Dermis blood vessel endothelial cell (primary cell): ENCODE measurements at regions not wholly inside any gene's neighbourhood (a gene's known extent, or its start where the extent isn't known, plus 50 kb on each side); places are given as distances from the start of the nearest gene placed in this dataset.

Experiments used
- DNase-seq: peaks from one replicate; pipeline ENCODE4 v3.0.0; 2010

DNA sequence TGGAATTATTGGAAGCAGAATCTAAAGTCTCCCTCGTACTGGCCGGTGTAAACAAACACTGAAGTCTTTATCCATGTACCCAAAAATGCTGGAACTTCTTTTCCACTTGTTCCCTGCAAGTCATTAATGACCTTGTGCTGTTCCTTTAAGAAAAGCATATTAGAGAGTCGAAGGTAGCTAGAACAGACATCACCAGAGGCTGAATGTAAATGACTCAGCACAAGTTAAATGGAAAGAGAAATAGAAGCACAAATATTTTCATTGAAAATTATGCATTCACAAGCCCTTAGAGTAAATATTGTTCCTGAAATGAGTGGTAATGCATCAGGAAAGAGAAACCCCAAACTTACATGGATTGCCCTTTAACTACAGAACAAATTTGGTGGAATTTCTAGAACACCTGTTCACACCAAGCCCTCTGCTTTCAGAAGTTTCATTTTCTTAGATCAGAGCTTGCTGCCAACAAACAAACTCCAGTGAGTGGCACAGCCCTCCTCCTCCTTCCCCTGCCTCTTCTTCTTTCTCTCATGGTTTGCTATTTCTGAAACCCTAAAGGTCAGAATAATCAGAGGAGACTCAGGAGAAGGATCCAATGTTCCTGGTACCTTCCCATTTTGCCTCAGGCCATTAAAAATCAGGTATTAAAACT lies 264.3 kb downstream of the TXNL1 start:
- DNase-seq = no peak

DNA sequence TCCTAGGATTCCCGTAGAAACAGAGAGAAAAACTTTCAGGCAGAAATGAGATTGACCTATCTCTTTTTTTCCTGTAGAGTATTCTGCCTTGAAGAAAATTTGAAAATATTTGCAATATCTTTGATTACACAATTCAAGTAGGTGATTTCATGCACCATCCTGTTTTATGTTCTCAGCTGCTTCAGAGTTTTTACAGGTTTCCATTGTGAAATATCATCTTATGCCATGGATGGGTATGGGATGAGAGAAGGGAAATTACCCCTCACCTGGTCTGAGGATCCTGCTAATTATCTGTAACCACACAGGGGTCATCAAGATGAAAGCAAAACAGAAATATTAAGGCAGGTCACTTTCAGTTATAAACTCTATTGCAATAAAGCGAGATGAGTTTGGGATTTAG lies 264.8 kb downstream of the TXNL1 start:
- no peak for DNase-seq

DNA sequence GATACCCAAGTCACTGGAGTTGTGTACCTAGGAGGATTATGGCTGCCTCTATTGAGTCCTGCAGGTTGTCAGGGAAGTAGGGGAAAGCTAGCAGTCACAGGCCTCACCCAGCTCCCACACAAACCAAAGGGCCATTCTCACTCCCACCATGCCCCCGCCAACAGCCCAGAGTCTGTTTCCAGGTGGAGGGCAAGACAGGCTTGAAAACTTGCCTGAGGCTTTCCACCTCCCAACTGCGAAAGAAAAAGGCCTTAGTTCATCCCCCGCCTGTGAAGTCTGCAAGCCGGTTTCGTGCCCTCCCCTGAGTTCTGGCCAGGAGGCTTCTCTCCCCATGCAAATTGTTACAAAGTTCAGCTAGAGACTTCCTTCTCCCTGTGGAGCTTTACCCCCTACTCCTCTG lies 270.3 kb downstream of the TXNL1 start:
- DNase-seq = no peak

DNA sequence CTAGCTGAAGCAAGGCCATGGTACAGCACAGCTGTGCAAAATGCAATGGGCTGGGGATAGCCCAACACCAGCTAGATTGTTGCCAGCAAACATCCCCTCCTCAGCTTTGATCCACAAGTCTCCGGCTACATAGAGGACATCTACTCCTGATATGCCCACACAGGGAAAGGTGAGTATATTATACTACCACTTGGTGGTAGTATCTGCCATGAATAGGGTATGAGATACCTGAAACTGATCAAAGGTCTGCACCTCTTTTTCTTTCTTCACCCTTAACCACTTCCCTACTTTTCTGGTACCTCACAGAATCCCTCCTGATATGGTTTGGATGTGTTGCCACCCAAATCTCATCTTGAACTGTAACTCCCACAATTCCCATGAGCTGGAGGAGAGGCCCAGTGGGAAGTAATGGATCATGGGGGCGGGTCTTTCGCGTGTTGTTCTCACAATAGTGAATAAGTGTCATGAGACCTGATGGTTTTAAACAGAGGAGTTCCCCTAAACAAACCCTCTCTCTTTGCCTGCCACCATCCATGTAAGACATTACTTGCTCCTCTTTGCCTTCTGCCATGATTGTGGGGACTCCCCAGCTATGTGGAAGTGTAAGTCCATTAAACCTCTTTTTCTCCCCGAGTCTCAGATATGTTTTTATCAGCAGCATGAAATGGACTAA lies 279.6 kb downstream of the TXNL1 start:
- peak; percentile 5 for DNase-seq

DNA sequence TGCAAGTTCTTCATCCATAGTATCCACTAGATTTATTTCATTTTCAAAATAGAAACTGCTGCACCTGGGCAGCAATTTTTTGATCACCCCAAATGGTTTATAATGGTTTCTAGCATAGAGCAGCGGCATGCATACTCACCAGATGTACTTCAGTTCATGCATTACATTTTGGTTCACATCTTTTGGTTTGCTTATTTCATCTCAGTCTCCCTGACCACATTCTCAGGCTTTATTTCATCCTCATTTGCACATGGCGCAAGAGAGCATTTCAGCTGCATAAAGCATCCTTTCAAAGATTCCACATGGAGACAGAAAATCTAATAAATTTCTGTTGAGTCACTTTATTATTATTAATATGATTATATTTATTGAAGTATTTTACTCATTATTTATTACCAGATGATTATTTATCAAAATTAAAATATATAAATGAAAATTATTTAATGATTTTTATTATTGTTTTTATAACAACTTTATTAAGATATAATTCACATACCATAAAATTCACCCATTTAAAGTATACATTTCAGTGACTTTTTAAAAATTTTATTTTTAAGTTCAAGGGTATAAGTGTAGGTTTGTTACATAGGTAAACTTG lies 284.6 kb downstream of the TXNL1 start:
- no peak for DNase-seq

DNA sequence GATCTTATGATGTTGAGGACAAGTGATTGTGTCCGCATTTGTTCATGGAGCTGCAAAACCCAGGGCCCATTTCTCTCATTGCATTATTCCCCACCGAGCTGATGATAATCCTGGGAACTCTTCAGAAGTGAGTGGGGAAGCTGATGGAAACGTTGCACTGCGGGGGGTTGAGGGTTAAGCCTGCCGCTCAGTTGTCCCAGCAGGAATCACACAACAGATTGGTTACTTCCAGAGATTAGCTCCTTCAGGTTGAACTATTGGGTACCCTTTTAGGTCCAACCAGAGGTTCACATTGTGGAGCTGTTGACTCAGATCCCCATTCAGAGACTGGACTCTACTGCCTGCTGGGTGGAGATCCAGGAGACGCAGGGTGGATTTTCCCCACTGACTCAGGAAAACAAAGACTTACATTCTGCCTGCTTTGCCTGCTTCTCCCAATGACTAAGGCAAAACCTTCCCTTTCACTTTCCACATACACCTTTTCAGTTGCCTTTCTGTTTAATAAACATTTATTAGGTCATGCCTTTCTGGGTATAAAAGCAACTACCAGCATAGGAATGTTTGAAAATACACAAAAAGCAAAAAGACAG lies 286.4 kb downstream of the TXNL1 start:
- no peak for DNase-seq

DNA sequence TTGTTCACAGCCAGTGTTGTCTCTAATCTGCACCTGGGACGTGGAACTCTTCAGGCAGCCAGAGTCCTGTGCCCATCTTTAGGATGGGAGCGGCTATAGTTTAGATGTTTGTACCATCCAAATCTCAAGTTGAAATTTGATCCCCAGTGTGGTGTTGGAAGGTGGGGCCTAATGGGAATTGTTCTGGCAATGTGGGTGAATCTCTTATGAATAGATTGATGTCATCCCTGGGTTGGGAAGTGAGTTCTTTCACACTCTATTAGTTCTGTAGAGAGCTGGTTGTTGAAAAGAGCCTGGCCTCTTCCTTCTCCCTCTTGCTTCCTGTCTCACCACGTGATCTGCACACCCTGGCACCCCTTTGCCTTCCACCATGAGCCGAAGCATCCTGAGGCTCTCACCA lies 300.9 kb downstream of the TXNL1 start:
- DNase-seq = no peak

DNA sequence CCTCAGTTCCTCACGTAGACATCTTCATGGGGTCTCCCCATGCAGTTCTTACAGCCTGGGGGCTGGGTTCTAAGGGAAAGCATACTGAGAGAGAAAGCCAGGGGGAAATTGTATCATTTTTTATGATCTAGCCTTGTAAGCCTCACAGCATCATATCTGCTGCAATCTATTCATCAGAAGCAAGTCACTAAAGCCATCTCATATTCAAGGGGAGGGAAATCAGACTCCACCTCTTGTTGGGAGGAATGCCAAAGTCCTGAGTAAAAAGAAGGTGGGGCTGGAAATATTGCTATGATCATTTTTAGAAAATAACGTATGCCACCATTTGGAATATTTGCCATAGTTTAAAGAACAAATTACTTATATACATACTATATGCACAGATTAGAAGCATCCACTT lies 304.6 kb downstream of the TXNL1 start:
- no peak for DNase-seq

DNA sequence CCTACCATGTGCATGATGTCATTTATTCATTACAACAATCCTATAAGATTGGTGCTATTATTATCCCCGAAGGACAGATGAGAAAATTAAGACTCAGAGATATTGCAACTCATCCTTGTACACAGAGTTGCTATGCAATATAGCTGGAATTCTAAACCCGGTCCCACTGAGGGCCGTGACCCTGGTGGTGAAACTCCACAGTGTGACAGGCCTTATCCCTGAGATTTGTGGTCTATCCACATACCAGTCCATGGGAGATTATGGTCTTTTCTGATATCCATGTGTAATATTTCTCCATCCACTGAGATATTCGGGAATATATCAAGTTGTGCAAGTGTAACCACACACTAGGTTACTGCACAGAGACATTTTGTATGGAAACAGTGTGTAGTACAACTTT lies 305.2 kb downstream of the TXNL1 start:
- DNase-seq = no peak

DNA sequence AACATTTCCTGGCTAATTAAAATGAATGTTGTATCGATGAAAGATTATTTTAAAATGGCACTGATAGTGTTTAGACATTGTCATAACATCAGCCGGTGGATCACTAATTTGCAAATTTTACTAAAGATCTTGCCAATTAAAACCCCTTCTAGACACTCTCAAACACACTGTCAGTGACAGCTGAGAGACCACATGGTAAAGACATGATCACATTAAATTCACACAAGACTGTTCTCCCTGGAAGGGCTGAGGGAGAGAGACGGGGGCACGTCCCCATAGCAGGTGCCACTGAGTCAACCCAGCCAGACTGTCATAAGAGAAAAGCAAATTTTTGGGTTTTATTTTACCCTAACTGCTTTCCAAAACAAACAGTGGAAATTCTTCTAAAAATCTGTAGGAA lies 306.0 kb downstream of the TXNL1 start:
- DNase-seq = no peak

DNA sequence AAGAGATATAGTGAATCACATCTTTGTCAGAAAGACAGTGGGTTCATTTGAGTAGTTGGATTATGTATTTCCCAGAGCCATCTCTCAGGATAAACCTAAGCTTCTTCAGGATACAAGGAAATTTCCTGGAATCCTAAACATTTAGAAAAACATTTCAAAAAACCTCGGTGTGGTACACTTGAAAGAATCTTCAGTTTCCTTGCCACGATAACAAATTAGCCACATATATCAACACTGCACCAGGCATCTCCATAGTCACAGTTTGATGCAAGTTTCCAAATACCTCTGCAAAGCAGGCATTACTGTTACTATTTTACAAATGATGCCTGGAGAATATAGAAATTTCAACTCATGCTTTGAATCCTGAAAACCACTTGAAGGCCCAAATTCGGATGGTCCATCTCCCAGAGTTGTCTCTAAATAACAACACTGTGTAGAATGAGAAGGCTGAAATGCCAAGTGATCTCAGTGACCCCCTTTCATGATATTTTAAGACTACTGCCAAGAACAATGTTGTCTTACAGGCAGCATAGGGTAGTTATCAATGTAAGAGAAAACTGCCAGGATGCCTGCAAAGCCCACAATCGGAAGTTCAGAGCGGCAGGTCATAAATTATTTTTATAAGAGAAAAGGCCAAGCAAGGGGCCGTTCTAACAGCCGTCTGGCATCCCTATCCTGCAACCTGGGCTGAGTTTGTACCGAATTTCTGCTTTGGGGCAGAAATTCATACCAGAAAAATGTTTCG lies 307.9 kb downstream of the TXNL1 start:
- peak; percentile 69 for DNase-seq

DNA sequence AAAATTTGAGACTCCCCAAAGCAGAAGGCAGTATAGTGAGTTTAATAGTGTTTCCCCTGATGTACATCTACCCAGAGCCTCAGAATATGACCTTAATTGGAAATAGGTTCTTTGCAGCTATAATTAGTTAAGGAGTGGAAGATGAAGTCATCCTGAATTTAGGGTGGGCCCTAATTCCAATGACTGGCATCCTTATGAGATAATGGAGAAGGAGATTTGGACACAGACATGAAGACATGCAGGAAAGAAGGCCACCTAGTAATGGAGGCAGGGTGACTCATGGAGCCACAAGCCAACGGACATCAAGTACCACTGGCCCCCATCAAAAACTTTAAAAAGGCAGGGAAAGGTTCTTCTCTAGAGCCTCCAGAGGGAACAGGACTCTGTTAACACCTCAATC lies 308.9 kb downstream of the TXNL1 start:
- no peak for DNase-seq

DNA sequence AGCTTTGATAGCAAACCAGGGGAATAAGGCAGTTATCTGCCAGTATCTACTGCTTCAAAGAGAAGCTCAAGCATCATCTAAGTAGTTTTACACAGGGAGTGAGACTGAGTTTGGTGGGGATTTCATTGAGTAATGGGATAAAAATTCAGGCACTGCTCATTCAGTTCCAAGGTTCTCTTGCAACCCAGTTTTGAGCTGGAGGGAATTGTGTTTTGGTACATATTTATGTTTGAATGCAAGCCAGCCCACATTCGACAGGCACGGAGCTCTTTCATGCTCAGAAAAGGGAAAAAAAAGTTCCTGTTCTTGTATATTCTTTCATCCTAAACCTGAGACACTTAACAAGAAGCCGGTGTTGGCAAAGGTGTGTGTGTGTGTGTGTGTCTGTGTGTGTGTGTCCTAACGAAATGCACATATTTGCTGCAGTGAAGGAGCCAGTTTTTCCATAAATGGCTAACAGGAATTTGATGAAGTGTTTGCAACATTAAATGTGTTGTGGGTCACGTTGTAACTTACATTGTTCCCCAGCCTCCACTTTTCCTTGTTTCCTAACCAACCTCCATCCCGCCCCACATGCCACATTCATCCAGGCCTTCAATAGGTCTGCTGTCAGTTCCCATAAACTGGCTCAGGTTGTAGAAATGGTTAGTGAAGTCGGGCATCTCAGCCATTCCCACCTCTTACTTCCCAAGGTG lies 311.1 kb downstream of the TXNL1 start:
- DNase-seq = no peak

DNA sequence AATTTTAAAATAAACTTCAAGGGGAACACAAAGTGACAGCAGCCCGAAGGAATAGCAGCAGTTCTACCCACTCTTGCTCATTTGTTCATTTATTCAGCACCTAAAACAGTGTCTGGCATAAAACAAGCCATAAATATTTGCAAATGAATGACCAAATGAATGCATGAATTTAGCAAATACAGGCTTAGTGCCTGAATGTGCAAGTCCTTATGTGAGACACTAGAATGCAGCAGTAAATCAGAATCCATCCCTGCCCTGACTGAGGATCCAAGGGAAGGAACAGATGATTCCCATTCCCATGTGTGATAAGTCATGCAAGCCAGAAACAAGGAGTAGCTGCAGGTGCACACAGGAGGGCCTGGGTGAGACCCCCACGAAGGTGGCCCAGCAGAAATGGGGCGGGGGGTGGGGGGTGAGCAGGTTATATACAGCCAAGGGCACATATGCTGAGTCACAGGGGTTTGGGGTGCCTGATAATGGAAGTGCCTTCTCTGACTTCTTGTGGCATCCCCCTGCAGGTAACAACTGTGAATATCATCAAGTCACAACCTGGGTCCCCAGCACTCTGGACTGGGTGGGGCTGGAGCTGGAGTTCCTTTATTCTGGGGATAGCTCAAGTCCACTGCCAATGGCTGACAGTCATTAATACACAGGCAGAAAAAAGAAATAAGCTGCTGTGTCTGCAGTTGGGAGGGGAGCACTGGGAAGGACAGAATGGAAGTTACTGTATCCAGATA lies 311.9 kb downstream of the TXNL1 start:
- DNase-seq = no peak

DNA sequence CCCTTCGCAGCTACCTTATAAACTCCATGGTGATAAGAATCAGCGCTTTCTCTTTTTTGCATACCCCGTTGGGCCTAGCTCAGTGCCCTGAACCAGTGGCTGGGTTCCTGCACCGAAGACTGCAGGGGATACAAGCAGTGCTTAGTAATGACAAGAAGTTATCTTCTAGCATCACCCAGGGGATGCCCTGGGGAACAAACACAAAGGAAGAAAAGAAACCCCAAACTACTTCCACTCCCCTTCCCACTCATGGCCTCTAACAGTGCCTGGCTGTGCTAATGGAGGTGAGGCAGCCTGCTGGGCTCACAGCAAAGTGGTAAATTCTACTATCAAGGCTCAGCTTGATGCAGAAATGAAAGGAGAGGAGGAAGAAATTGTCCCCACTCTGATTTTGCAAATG lies 314.7 kb downstream of the TXNL1 start:
- DNase-seq = no peak

DNA sequence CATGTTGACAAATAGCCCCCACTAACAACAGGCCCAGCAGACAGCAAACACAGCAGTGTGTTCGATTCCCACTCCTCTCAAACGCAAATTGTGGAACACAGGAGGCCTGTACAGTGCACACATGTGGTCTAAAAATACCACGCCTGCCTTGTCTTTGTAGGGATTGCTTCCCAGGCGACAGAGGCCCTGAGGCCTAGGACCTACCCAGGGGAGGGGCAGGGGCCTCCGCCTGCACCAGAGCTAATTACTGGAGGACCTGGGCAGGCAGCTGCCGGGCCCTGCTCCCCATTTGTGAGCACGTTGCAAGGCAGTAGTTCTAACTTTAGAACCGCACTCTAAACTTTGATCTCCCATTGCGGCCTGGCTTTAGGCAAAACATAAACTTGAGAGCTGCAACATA lies 316.0 kb downstream of the TXNL1 start:
- DNase-seq = no peak

DNA sequence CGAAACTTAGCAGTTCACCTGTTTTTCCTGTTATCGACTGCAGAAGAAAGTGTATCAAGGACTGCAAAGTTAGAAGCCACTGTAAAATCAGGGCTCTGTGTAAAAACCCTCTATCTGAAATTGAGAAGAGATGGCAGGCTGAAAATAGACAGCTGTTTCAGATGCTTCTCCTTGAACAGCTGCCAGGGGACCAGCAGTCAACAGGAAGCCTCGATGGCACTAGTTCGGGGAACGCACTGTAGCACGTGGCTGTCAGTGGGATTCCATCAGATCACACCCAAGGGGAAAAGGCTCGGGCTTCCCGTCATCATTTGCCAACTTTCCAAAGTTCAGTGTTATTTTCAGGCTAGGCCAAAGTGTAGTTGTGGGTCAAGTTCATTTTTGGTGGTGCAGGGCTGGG lies 316.9 kb downstream of the TXNL1 start:
- no peak for DNase-seq

DNA sequence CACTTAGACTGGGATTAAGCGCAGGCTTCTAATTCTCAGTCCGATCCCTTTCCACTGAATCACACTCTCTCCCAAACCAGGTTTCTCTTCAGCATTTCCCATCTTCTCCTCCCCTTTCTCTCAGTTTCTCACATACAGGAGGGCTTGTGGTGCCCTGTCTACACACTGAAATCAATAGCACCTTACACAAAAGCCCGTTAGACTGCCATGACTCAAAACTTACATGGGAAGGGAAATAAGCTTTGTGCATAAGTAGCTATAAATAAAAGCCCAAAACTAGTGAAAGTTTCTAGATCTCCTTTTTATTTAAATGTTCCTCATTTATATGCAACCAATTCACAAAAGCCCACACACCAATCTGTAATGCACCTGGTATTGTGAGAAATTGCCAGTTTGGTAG lies 318.4 kb downstream of the TXNL1 start:
- no peak for DNase-seq

DNA sequence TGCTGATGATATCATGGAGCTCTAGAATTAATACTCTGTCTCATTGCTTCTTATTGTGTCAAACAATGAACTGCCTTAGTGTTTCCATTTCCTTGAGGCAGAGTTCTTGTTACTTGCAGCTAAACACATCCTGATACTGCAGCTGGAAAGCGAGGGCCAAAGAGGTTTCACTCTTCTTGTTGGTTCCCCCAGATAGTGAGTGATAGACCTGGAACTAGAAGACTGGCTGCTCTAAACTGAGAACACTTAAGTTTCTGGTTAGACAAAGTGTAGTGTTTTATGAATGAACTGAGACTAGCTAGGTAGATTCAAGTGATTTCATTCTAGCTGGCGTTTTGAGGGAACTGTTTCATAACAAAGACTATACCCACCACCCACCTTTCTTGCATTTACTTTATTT lies 321.7 kb downstream of the TXNL1 start:
- no peak for DNase-seq

DNA sequence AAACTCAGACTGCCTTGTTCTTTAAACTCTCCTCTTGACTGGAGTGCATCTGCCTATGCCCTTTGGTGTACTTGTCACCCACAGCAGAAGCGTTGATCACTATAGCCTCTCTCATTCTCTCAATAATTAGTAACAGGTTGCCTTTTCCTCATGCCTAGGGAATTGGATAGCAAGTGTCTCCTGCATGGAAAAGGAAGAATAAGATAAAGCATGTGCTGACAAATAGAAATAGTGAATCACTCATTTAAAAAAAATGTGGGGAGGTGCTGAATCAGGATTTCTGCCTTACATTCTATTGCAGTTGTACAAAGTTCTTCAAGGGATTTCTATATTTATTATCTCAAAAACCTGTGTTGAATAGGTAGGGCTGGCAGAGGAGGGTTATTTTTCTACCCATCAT lies 323.0 kb downstream of the TXNL1 start:
- no peak for DNase-seq

DNA sequence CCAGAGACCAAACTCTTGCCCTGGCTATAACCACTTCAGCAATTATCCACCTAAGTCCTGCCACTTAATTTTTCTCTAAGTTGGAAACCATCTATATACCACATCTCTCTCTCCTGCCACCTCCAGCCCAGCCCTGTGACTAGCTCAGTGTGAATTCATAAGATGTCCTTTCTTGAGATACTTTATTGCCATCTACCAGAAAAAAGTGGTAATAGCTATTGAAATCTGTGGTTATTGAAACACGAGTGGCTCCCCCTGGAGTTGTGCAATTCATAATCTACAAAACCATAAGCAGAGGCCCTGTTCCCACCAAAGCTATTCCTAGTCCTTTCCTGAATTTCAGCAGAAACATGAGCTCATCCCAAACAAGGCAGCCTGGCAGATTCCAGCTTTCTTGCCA lies 324.0 kb downstream of the TXNL1 start:
- DNase-seq = peak; percentile 10
